ENCODE measurements at regions not wholly inside any gene's neighbourhood (a gene's known extent, or its start where the extent isn't known, plus 50 kb on each side); places are given as distances from the start of the nearest gene placed in this dataset.

- Histone ChIP-seq H3K9me3 (ENCODE audit: insufficient read depth, low read depth, low read length) (peaks cover 2% of the 10 kb centered on the region), H2BK120ac (ENCODE audit: insufficient read depth, low read length, poor library complexity) (no peak overlapping the region), H2BK5ac (ENCODE audit: low read depth, low read length, poor library complexity) (no peak overlapping the region), H3K4me1 (ENCODE audit: control insufficient read depth in 1 of 2, insufficient read depth in 2 of 2, low read length in 2 of 2) (no peaks in the 10 kb centered on the region), H4K91ac (ENCODE audit: low read depth, low read length) (no peak overlapping the region), H2AFZ (ENCODE audit: insufficient read depth, low read length, poor library complexity) (no peak overlapping the region), H3K14ac (ENCODE audit: low read length) (no peak overlapping the region), H3K79me1 (ENCODE audit: low read length) (no peaks in the 10 kb centered on the region), H3K27me3 (ENCODE audit: insufficient read depth, low read length) (no peaks in the 10 kb centered on the region), H3K18ac (ENCODE audit: low read length) (no peak overlapping the region), H3K23ac (ENCODE audit: low read length) (no peak overlapping the region), H2BK12ac (ENCODE audit: low read length) (no peak overlapping the region), H3K4me2 (ENCODE audit: low read length) (no peak overlapping the region), H3K79me2 (ENCODE audit: control insufficient read depth, insufficient read depth, low read length, poor library complexity) (no peaks in the 10 kb centered on the region), H3K4me3 (ENCODE audit: low read depth, low read length) (no peak overlapping the region), H3K9ac (ENCODE audit: low read length) (no peak overlapping the region), H3K36me3 (ENCODE audit: control insufficient read depth in 1 of 2, insufficient read depth in 2 of 2, low read length in 2 of 2) (no peaks in the 10 kb centered on the region), H2AK5ac (ENCODE audit: low read length) (no peak overlapping the region), H4K12ac (ENCODE audit: low read depth, low read length) (no peak overlapping the region), H3K4ac (ENCODE audit: low read depth, low read length) (no peak overlapping the region), H4K8ac (ENCODE audit: low read depth, low read length) (no peak overlapping the region), H3K27ac (ENCODE audit: low read depth, low read length) (no peak overlapping the region)
- WGBS (ENCODE audit: extremely low coverage, insufficient coverage, insufficient read length) = no CpG with 5 or more reads among the region's 5 CpGs
- no peak for DNase-seq
Observed at GRCh38 chr4:181173046-181173445, 1070.2 kb upstream of the TENM3 start.

GRCh38 chr4:181176306-181176705, 1066.9 kb upstream of the TENM3 start:
- H3K4me3 ChIP-seq (ENCODE audit: low read depth, low read length) = no peak overlapping the region
- no peak overlapping the region for H3K9ac ChIP-seq (ENCODE audit: low read length)
- H3K4me1 ChIP-seq (ENCODE audit: control insufficient read depth in 1 of 2, insufficient read depth in 2 of 2, low read length in 2 of 2) = peaks cover 2 to 3% of the 10 kb centered on the region in 2 experiments
- H2AK5ac ChIP-seq (ENCODE audit: low read length) = no peak overlapping the region
- no peak overlapping the region for H3K18ac ChIP-seq (ENCODE audit: low read length)
- no peak overlapping the region for H3K23ac ChIP-seq (ENCODE audit: low read length)
- no peak overlapping the region for H3K14ac ChIP-seq (ENCODE audit: low read length)
- H3K36me3 ChIP-seq (ENCODE audit: control insufficient read depth in 1 of 2, insufficient read depth in 2 of 2, low read length in 2 of 2) = no peaks in the 10 kb centered on the region
- H4K91ac ChIP-seq (ENCODE audit: low read depth, low read length) = no peak overlapping the region
- no peaks in the 10 kb centered on the region for H3K9me3 ChIP-seq (ENCODE audit: insufficient read depth, low read depth, low read length)
- H2BK12ac ChIP-seq (ENCODE audit: low read length) = no peak overlapping the region
- no peak overlapping the region for H4K12ac ChIP-seq (ENCODE audit: low read depth, low read length)
- H3K4me2 ChIP-seq (ENCODE audit: low read length) = no peak overlapping the region
- no peaks in the 10 kb centered on the region for H3K79me1 ChIP-seq (ENCODE audit: low read length)
- H3K79me2 ChIP-seq (ENCODE audit: control insufficient read depth, insufficient read depth, low read length, poor library complexity) = no peaks in the 10 kb centered on the region
- peak; percentile 10 to 62 for DNase-seq
- no peak overlapping the region for H3K4ac ChIP-seq (ENCODE audit: low read depth, low read length)
- WGBS (ENCODE audit: extremely low coverage, insufficient coverage, insufficient read length) = no CpG with 5 or more reads among the region's 6 CpGs
- H2AFZ ChIP-seq (ENCODE audit: insufficient read depth, low read length, poor library complexity) = no peak overlapping the region
- H3K27me3 ChIP-seq (ENCODE audit: insufficient read depth, low read length) = no peaks in the 10 kb centered on the region
- H3K27ac ChIP-seq (ENCODE audit: low read depth, low read length) = no peak overlapping the region
- H4K8ac ChIP-seq (ENCODE audit: low read depth, low read length) = no peak overlapping the region
- no peak overlapping the region for H2BK120ac ChIP-seq (ENCODE audit: insufficient read depth, low read length, poor library complexity)
- H2BK5ac ChIP-seq (ENCODE audit: low read depth, low read length, poor library complexity) = no peak overlapping the region

- no peak for DNase-seq
- Histone ChIP-seq H3K9me3 (ENCODE audit: insufficient read depth, low read depth, low read length) (peaks cover 3% of the 10 kb centered on the region), H3K18ac (ENCODE audit: low read length) (no peak overlapping the region), H2AFZ (ENCODE audit: insufficient read depth, low read length, poor library complexity) (no peak overlapping the region), H3K79me2 (ENCODE audit: control insufficient read depth, insufficient read depth, low read length, poor library complexity) (no peaks in the 10 kb centered on the region), H3K36me3 (ENCODE audit: control insufficient read depth in 1 of 2, insufficient read depth in 2 of 2, low read length in 2 of 2) (no peaks in the 10 kb centered on the region), H3K4me2 (ENCODE audit: low read length) (no peak overlapping the region), H3K4me3 (ENCODE audit: low read depth, low read length) (no peak overlapping the region), H3K79me1 (ENCODE audit: low read length) (peaks cover 2% of the 10 kb centered on the region), H2BK12ac (ENCODE audit: low read length) (no peak overlapping the region), H4K8ac (ENCODE audit: low read depth, low read length) (no peak overlapping the region), H3K27ac (ENCODE audit: low read depth, low read length) (peak overlapping the region; percentile 6), H3K23ac (ENCODE audit: low read length) (no peak overlapping the region), H3K4ac (ENCODE audit: low read depth, low read length) (no peak overlapping the region), H3K4me1 (ENCODE audit: control insufficient read depth in 1 of 2, insufficient read depth in 2 of 2, low read length in 2 of 2) (peaks cover 2 to 7% of the 10 kb centered on the region in 2 experiments), H2BK120ac (ENCODE audit: insufficient read depth, low read length, poor library complexity) (no peak overlapping the region), H3K14ac (ENCODE audit: low read length) (no peak overlapping the region), H3K27me3 (ENCODE audit: insufficient read depth, low read length) (no peaks in the 10 kb centered on the region), H3K9ac (ENCODE audit: low read length) (no peak overlapping the region), H4K91ac (ENCODE audit: low read depth, low read length) (no peak overlapping the region), H2AK5ac (ENCODE audit: low read length) (no peak overlapping the region), H4K12ac (ENCODE audit: low read depth, low read length) (no peak overlapping the region), H2BK5ac (ENCODE audit: low read depth, low read length, poor library complexity) (no peak overlapping the region)
- no CpG with 5 or more reads among the region's 1 CpG for WGBS (ENCODE audit: extremely low coverage, insufficient coverage, insufficient read length)
Observed at GRCh38 chr4:181181331-181181730, 1061.9 kb upstream of the TENM3 start.

- WGBS (ENCODE audit: extremely low coverage, insufficient coverage, insufficient read length) = no CpG with 5 or more reads among the region's 7 CpGs
- Histone ChIP-seq H3K4ac (ENCODE audit: low read depth, low read length) (no peak overlapping the region), H3K79me2 (ENCODE audit: control insufficient read depth, insufficient read depth, low read length, poor library complexity) (no peaks in the 10 kb centered on the region), H3K9me3 (ENCODE audit: insufficient read depth, low read depth, low read length) (peaks cover 3% of the 10 kb centered on the region), H3K79me1 (ENCODE audit: low read length) (no peaks in the 10 kb centered on the region), H3K18ac (ENCODE audit: low read length) (no peak overlapping the region), H3K4me2 (ENCODE audit: low read length) (no peak overlapping the region), H2BK5ac (ENCODE audit: low read depth, low read length, poor library complexity) (no peak overlapping the region), H3K9ac (ENCODE audit: low read length) (no peak overlapping the region), H4K91ac (ENCODE audit: low read depth, low read length) (no peak overlapping the region), H2AK5ac (ENCODE audit: low read length) (no peak overlapping the region), H3K23ac (ENCODE audit: low read length) (no peak overlapping the region), H3K27ac (ENCODE audit: low read depth, low read length) (no peak overlapping the region), H2BK12ac (ENCODE audit: low read length) (no peak overlapping the region), H2AFZ (ENCODE audit: insufficient read depth, low read length, poor library complexity) (no peak overlapping the region), H3K27me3 (ENCODE audit: insufficient read depth, low read length) (no peaks in the 10 kb centered on the region), H3K14ac (ENCODE audit: low read length) (no peak overlapping the region), H3K4me3 (ENCODE audit: low read depth, low read length) (no peak overlapping the region), H3K36me3 (ENCODE audit: control insufficient read depth in 1 of 2, insufficient read depth in 2 of 2, low read length in 2 of 2) (no peaks in the 10 kb centered on the region), H4K12ac (ENCODE audit: low read depth, low read length) (no peak overlapping the region), H2BK120ac (ENCODE audit: insufficient read depth, low read length, poor library complexity) (no peak overlapping the region), H4K8ac (ENCODE audit: low read depth, low read length) (no peak overlapping the region), H3K4me1 (ENCODE audit: control insufficient read depth in 1 of 2, insufficient read depth in 2 of 2, low read length in 2 of 2) (no peaks in the 10 kb centered on the region)
- no peak for DNase-seq
Observed at GRCh38 chr4:181189751-181190150, 1053.5 kb upstream of the TENM3 start.
